H1 (cell line): ENCODE measurements at regions not wholly inside any gene's neighbourhood (a gene's known extent, or its start where the extent isn't known, plus 50 kb on each side); places are given as distances from the start of the nearest gene placed in this dataset.

Source experiments
- CTCF ChIA-PET: fragments of 300-600 bp; sonication (Branson Sonifier 250); formaldehyde crosslinking; loops from one replicate; lab custom pipeline; 2021; ENCODE audit not compliant: partially characterized antibody; lab: Charles Lee
- POLR2A ChIA-PET: fragments of 300-600 bp; sonication (Branson Sonifier 250); formaldehyde crosslinking; loops from one replicate; lab custom pipeline; 2021; ENCODE audit warnings: inconsistent platforms; ENCODE audit not compliant: partially characterized antibody; lab: Charles Lee
- DNase-seq, 2 experiments: peaks; one replicate each; pipeline versions ENCODE4 v3.0.0 to v3.0.0-alpha.2; 2010 to 2022; ENCODE audit warnings: low spot score in 2 of 2, low read depth in 1 of 2, mixed read lengths in 1 of 2
- FAIRE-seq: peaks from 2 replicates; lab custom pipeline; 2011; peaks lifted over from hg19 to GRCh38; lab: Jason Lieb, UNC
- H2AFZ ChIP-seq: 2 replicates; pipeline ENCODE4 v1.8.1; 2012; ENCODE audit warnings: low read length, inconsistent platforms
- H2AK5ac ChIP-seq: 2 replicates; pipeline ENCODE4 v1.6.1; 2013; ENCODE audit warnings: low read depth, low read length
- H2BK120ac ChIP-seq: replicated peaks from 2 replicates; pipeline ENCODE3; 2013; ENCODE audit warnings: low read depth, low read length, inconsistent platforms
- H2BK12ac ChIP-seq: 2 replicates; pipeline ENCODE4 v1.6.1; 2013; ENCODE audit warnings: low read depth, low read length
- H2BK15ac ChIP-seq: 2 replicates; pipeline ENCODE4 v1.6.1; 2013; ENCODE audit warnings: low read length
- H2BK20ac ChIP-seq: 2 replicates; pipeline ENCODE4 v1.6.1; 2013; ENCODE audit warnings: low read length
- H2BK5ac ChIP-seq: 2 replicates; pipeline ENCODE4 v1.6.1; 2013; ENCODE audit warnings: low read depth, low read length
- H3K14ac ChIP-seq: 2 replicates; pipeline ENCODE4 v1.6.1; 2013; ENCODE audit warnings: inconsistent platforms; ENCODE audit not compliant: insufficient read length
- H3K18ac ChIP-seq: 2 replicates; pipeline ENCODE4 v1.6.1; 2013; ENCODE audit warnings: low read length; ENCODE audit errors: extremely low read depth
- H3K23ac ChIP-seq: 2 replicates; pipeline ENCODE4 v1.6.1; 2013; ENCODE audit warnings: inconsistent platforms; ENCODE audit not compliant: insufficient read length
- H3K23me2 ChIP-seq: 2 replicates; pipeline ENCODE4 v1.6.1; 2013; ENCODE audit warnings: low read depth, low read length
- H3K27ac ChIP-seq: 2 replicates; pipeline ENCODE4 v1.6.1; 2011; ENCODE audit warnings: low read depth, low read length, inconsistent platforms
- H3K27me3 ChIP-seq, 4 experiments: replicated peaks in 1 of 4; 1 replicate in 1 of 4; 2 replicates in 3 of 4; pipeline versions ENCODE4 v1.6.1 to v1.8.1; 2011 to 2013; ENCODE audit warnings: low read length in 3 of 4, mild to moderate bottlenecking in 3 of 4, inconsistent platforms in 2 of 4, mixed read lengths in 2 of 4, moderate library complexity in 1 of 4; ENCODE audit not compliant: control insufficient read depth in 3 of 4, insufficient read depth in 3 of 4; ENCODE audit errors: extremely low read depth in 1 of 4
- H3K36me3 ChIP-seq, 4 experiments: 2 replicates each; pipeline versions ENCODE4 v1.6.1 to v1.8.1; 2011 to 2013; ENCODE audit warnings: mild to moderate bottlenecking in 4 of 4, low read length in 3 of 4, moderate library complexity in 2 of 4, control low read depth in 1 of 4, inconsistent platforms in 1 of 4; ENCODE audit not compliant: insufficient read depth in 4 of 4, control insufficient read depth in 2 of 4
- H3K4ac ChIP-seq: replicated peaks from 2 replicates; pipeline ENCODE3; 2013; ENCODE audit warnings: low read length, low read depth, mixed read lengths, inconsistent platforms; ENCODE audit not compliant: insufficient read length
- H3K4me1 ChIP-seq, 4 experiments: replicated peaks in 1 of 4; 1 replicate in 1 of 4; 2 replicates in 3 of 4; pipeline versions ENCODE4 v1.6.1 to v1.8.1; 2011 to 2013; ENCODE audit warnings: low read length in 3 of 4, inconsistent platforms in 2 of 4, mixed read lengths in 1 of 4; ENCODE audit not compliant: insufficient read depth in 4 of 4, control insufficient read depth in 3 of 4
- H3K4me2 ChIP-seq, 2 experiments: 2 replicates each; pipeline versions ENCODE4 v1.6.1 to v1.8.1; 2011 to 2013; ENCODE audit warnings: low read depth in 2 of 2, low read length in 2 of 2, control low read depth in 1 of 2, inconsistent platforms in 1 of 2, mild to moderate bottlenecking in 1 of 2; ENCODE audit not compliant: insufficient read depth in 1 of 2
- H3K4me3 ChIP-seq, 4 experiments: fragments of 200-600, 300-600 bp in 1 of 4; sonication (generic), shearing (Covaris generic), sonication (Bioruptor Twin) in 1 of 4; 2 replicates each; pipeline versions ENCODE4 v1.5.1 to v1.8.1; 2011 to 2016; ENCODE audit warnings: low read length in 4 of 4, low read depth in 3 of 4, control low read depth in 2 of 4, inconsistent platforms in 2 of 4, mild to moderate bottlenecking in 2 of 4, mixed read lengths in 1 of 4, moderate library complexity in 1 of 4; ENCODE audit not compliant: insufficient read depth in 2 of 4; ENCODE audit errors: extremely low read depth in 1 of 4
- H3K56ac ChIP-seq: replicated peaks from 2 replicates; pipeline ENCODE3; 2013; ENCODE audit warnings: low read depth, mild to moderate bottlenecking, mixed read lengths, low read length, inconsistent platforms; ENCODE audit not compliant: insufficient read length
- H3K79me1 ChIP-seq: 2 replicates; pipeline ENCODE4 v1.6.1; 2013; ENCODE audit warnings: low read depth, low read length, control low read depth
- H3K79me2 ChIP-seq, 2 experiments: 2 replicates each; pipeline versions ENCODE4 v1.6.1 to v1.8.1; 2012 to 2013; ENCODE audit warnings: low read length in 2 of 2, mild to moderate bottlenecking in 2 of 2, inconsistent platforms in 1 of 2; ENCODE audit not compliant: insufficient read depth in 2 of 2, control insufficient read depth in 1 of 2
- H3K9ac ChIP-seq, 4 experiments: replicated peaks in 1 of 4; 1 replicate in 1 of 4; 2 replicates in 3 of 4; pipeline versions ENCODE4 v1.6.1 to v1.8.1; 2011 to 2013; ENCODE audit warnings: low read depth in 3 of 4, low read length in 3 of 4, control low read depth in 2 of 4, mild to moderate bottlenecking in 2 of 4, moderate library complexity in 2 of 4, inconsistent platforms in 1 of 4; ENCODE audit errors: extremely low read depth in 1 of 4
- H3K9me3 ChIP-seq, 2 experiments: 2 replicates each; pipeline versions ENCODE4 v1.6.1 to v1.8.1; 2012 to 2013; ENCODE audit warnings: mild to moderate bottlenecking in 2 of 2, moderate library complexity in 2 of 2, control low read depth in 1 of 2, inconsistent platforms in 1 of 2, low read depth in 1 of 2, low read length in 1 of 2, mixed read lengths in 1 of 2; ENCODE audit not compliant: insufficient read depth in 2 of 2
- H4K20me1 ChIP-seq, 2 experiments: replicated peaks in 1 of 2; 2 replicates each; pipeline versions ENCODE3 to v1.8.1; 2011 to 2013; ENCODE audit warnings: inconsistent platforms in 2 of 2, low read length in 2 of 2, mild to moderate bottlenecking in 1 of 2; ENCODE audit not compliant: insufficient read depth in 2 of 2, control insufficient read depth in 1 of 2
- H4K5ac ChIP-seq: 2 replicates; pipeline ENCODE4 v1.6.1; 2013; ENCODE audit warnings: low read length, low read depth, mixed read lengths, inconsistent platforms; ENCODE audit not compliant: insufficient read length
- H4K8ac ChIP-seq: 2 replicates; pipeline ENCODE4 v1.8.0; 2013; ENCODE audit warnings: mild to moderate bottlenecking, moderate library complexity, low read length, inconsistent platforms; ENCODE audit not compliant: insufficient read depth; ENCODE audit errors: extremely low read depth
- H4K91ac ChIP-seq: replicated peaks from 2 replicates; pipeline ENCODE3; 2013; ENCODE audit warnings: low read length, mixed read lengths, inconsistent platforms; ENCODE audit not compliant: insufficient read length
- CBX5 ChIP-seq: fragments of 300-800, 300-1000 bp; sonication (generic); IDR thresholded peaks from 2 replicates; pipeline ENCODE4 v1.7.1; 2016; ENCODE audit warnings: antibody characterized with exemption, low read length, low read depth
- CEBPB ChIP-seq: IDR thresholded peaks from 2 replicates; pipeline ENCODE4 v1.6.1; 2012; ENCODE audit warnings: low read depth, low read length
- FOSL1 ChIP-seq: IDR thresholded peaks from 2 replicates; pipeline ENCODE4 v1.6.1; 2011; ENCODE audit warnings: mild to moderate bottlenecking, low read depth, low read length, moderate library complexity; ENCODE audit not compliant: insufficient read depth
- JUND ChIP-seq: IDR thresholded peaks from 2 replicates; pipeline ENCODE4 v1.6.1; 2011; ENCODE audit warnings: mild to moderate bottlenecking, improper control_type of control experiment, low read length
- POLR2A ChIP-seq, 2 experiments: IDR thresholded peaks; 1 replicate in 1 of 2; 2 replicates in 1 of 2; pipeline ENCODE4 v1.6.1; 2011; ENCODE audit warnings: low read depth in 2 of 2, low read length in 2 of 2, mild to moderate bottlenecking in 2 of 2; ENCODE audit errors: control extremely low read depth in 1 of 2
- POU5F1 ChIP-seq: IDR thresholded peaks from 2 replicates; pipeline ENCODE4 v1.6.1; 2011; ENCODE audit warnings: low read depth, mild to moderate bottlenecking, low read length, moderate library complexity
- RNF2 ChIP-seq: fragments of 200-900, 300-1000 bp; sonication (generic); IDR thresholded peaks from 2 replicates; pipeline ENCODE4 v1.7.1; 2016; ENCODE audit warnings: borderline replicate concordance, low read depth, mild to moderate bottlenecking, antibody characterized with exemption, low read length; ENCODE audit not compliant: poor library complexity, severe bottlenecking; ENCODE audit errors: missing control alignments
- SP2 ChIP-seq: IDR thresholded peaks from 2 replicates; pipeline ENCODE4 v1.6.1; 2012; ENCODE audit warnings: mild to moderate bottlenecking, low read length, inconsistent platforms
- SRF ChIP-seq: IDR thresholded peaks from 2 replicates; pipeline ENCODE4 v1.6.1; 2011; ENCODE audit warnings: mild to moderate bottlenecking, low read depth, low read length, moderate library complexity
- SUZ12 ChIP-seq: fragments of 200-600 bp; sonication (generic); IDR thresholded peaks from 2 replicates; pipeline ENCODE4 v1.6.1; 2012; ENCODE audit warnings: mild to moderate bottlenecking, inconsistent platforms, low read length, moderate library complexity, mixed read lengths
- WGBS, 2 experiments: shearing (Covaris generic) in 1 of 2; methylation state at CpG; one replicate each; pipeline versions ENCODE4 v1.1.6 to v1.1.7; 2013 to 2015; ENCODE audit warnings: low lambda C conversion rate in 2 of 2, mixed read lengths in 2 of 2, inconsistent platforms in 1 of 2, low coverage in 1 of 2, missing lambda C conversion rate in 1 of 2; ENCODE audit not compliant: insufficient replicate concordance in 2 of 2, insufficient coverage in 1 of 2, insufficient read length in 1 of 2; ENCODE audit errors: extremely low coverage in 1 of 2, missing lambda C conversion rate in 1 of 2; 5-methylcytosine and 5-hydroxymethylcytosine counted together
- TF ChIP-seq, protein P1 (sequence below): IDR thresholded peaks from 2 replicates; pipeline ENCODE4 v1.6.1; 2012; ENCODE audit warnings: inconsistent platforms

DNA sequence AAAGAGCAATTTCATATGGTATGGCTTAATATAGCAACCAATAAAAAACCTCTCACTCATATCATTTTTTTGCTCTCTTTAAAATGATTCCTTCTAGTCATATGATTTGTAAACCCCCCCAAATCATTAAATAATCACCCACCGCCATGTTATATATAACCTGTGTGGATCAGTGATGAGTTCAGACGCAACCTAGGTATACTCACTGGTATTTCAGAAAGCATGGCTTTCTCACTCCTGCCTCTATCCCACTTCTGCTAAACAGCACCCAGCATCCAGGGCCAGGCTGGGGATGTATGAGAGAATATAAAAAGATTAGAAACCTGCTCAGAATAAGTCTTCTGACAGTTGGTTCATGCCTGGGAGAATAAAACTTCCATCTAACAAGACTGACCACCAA, 172.3 kb upstream of the PRICKLE2 start:
- no peak overlapping the region for H3K9ac ChIP-seq
- ChIA-PET CTCF (interaction anchor here (0.5 to 2.9 kb wide), 15 partner anchors 11 to 374 kb away, joined by 3 to 16 read pairs (median 3); partner anchors contain the start of genes PRICKLE2 and PSMD6), POLR2A (interaction anchor here (1.6 kb wide), 1 partner anchor 22 kb away, joined by 3 read pairs; no protein-coding TSS in a partner anchor)
- H2BK5ac ChIP-seq: no peak overlapping the region
- H2BK12ac ChIP-seq: no peak overlapping the region
- H2AK5ac ChIP-seq: no peak overlapping the region
- H3K23me2 ChIP-seq: no peaks in the 10 kb centered on the region
- H3K79me2 ChIP-seq: no peaks in the 10 kb centered on the region
- H4K5ac ChIP-seq: no peak overlapping the region
- H3K23ac ChIP-seq: no peak overlapping the region
- DNase-seq: no peak
- no peak overlapping the region for H4K8ac ChIP-seq
- H3K4me3 ChIP-seq: no peak overlapping the region
- no peak overlapping the region for H2BK120ac ChIP-seq
- no peak overlapping the region for H3K56ac ChIP-seq
- no peak overlapping the region for H4K91ac ChIP-seq
- H3K4ac ChIP-seq: no peak overlapping the region
- no peak overlapping the region for H3K27ac ChIP-seq
- no peaks in the 10 kb centered on the region for H3K36me3 ChIP-seq
- 85% methylated on average over 2 of the region's 2 CpGs; no CpG with 5 or more reads in 1 of the 2 experiments for WGBS, 2 experiments
- H3K27me3 ChIP-seq: no peaks in the 10 kb centered on the region
- H3K14ac ChIP-seq: no peak overlapping the region
- no peak for TF ChIP-seq RNF2
- no peak for TF ChIP-seq SUZ12
- TF ChIP-seq, protein P1, sequence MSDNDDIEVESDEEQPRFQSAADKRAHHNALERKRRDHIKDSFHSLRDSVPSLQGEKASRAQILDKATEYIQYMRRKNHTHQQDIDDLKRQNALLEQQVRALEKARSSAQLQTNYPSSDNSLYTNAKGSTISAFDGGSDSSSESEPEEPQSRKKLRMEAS: no peak
- TF ChIP-seq SRF: no peak
- no peak for TF ChIP-seq POU5F1
- no peak for TF ChIP-seq JUND
- TF ChIP-seq POLR2A (IDR thresholded peaks at IDR 0.05; ENCODE audit: control extremely low read depth in 1 of 2, low read depth in 2 of 2, low read length in 2 of 2): no peak
- TF ChIP-seq SP2: no peak
- no peak for TF ChIP-seq FOSL1
- TF ChIP-seq CEBPB: no peak
- no peak for TF ChIP-seq CBX5
- no peaks in the 10 kb centered on the region for H3K79me1 ChIP-seq
- H3K18ac ChIP-seq: no peak overlapping the region
- no peaks in the 10 kb centered on the region for H3K9me3 ChIP-seq
- no peak overlapping the region for H2AFZ ChIP-seq
- peaks cover 0 to 7% (median 1%) of the 10 kb centered on the region in 4 experiments; a peak in 4 of 7 replicates for H3K4me1 ChIP-seq
- no peaks in the 10 kb centered on the region for H4K20me1 ChIP-seq
- FAIRE-seq: no peak
- H3K4me2 ChIP-seq: no peak overlapping the region
- no peak overlapping the region for H2BK15ac ChIP-seq
- no peak overlapping the region for H2BK20ac ChIP-seq
